ENCODE measurements at regions not wholly inside any gene's neighbourhood (a gene's known extent, or its start where the extent isn't known, plus 50 kb on each side); places are given as distances from the start of the nearest gene placed in this dataset.

GRCh38 chr13:68152414-68152813, 922.3 kb upstream of the PCDH9 start:
- no peak overlapping the region for H2AFZ ChIP-seq
- no peak overlapping the region for H3K27ac ChIP-seq
- no peaks in the 10 kb centered on the region for H3K27me3 ChIP-seq (replicated peaks; ENCODE audit: insufficient read depth)
- no peak overlapping the region for H3K4me3 ChIP-seq
- H3K9me3 ChIP-seq (ENCODE audit: low read depth) = no peaks in the 10 kb centered on the region
- DNase-seq = no peak
- in situ Hi-C loops (cut with MboI) = no loop called here
- H3F3A ChIP-seq (ENCODE audit: insufficient read depth) = no peaks in the 10 kb centered on the region
- H3K4me1 ChIP-seq (ENCODE audit: insufficient read depth) = no peaks in the 10 kb centered on the region
- no peak overlapping the region for H3K9ac ChIP-seq
- no peaks in the 10 kb centered on the region for H3K79me2 ChIP-seq (ENCODE audit: insufficient read depth)
- 0 out of 2 replicates have a peak, but pooled peaks cover 4% of the 10 kb centered on the region for H4K20me1 ChIP-seq (ENCODE audit: insufficient read depth)
- H3K36me3 ChIP-seq (ENCODE audit: low read depth) = no peaks in the 10 kb centered on the region
- H3K4me2 ChIP-seq (ENCODE audit: unreplicated experiment) = no peak overlapping the region
- TF ChIP-seq EZH2phosphoT487 (IDR thresholded peaks at IDR 0.05; ENCODE audit: insufficient read depth, low read depth) (no peak), EZH2 (IDR thresholded peaks at IDR 0.05; ENCODE audit: insufficient read depth, poor library complexity, severe bottlenecking) (no peak)
- WGBS, 2 experiments (ENCODE audit: low coverage in 1 of 2, low lambda C conversion rate in 2 of 2, missing lambda C conversion rate in 2 of 2) = 55 to 56% methylated on average over 4 of the region's 4 CpGs
- no peaks in the 10 kb centered on the region for H3K9me2 ChIP-seq (ENCODE audit: insufficient read depth)

- Histone ChIP-seq H3K4me2 (ENCODE audit: unreplicated experiment) (no peak overlapping the region), H3K27me3 (replicated peaks; ENCODE audit: insufficient read depth) (no peaks in the 10 kb centered on the region), H4K20me1 (ENCODE audit: insufficient read depth) (0 out of 2 replicates have a peak, but pooled peaks cover 4% of the 10 kb centered on the region), H2AFZ (no peak overlapping the region), H3K4me1 (ENCODE audit: insufficient read depth) (no peaks in the 10 kb centered on the region), H3K27ac (no peak overlapping the region), H3K4me3 (no peak overlapping the region), H3K79me2 (ENCODE audit: insufficient read depth) (no peaks in the 10 kb centered on the region), H3K9me3 (ENCODE audit: low read depth) (no peaks in the 10 kb centered on the region), H3K9me2 (ENCODE audit: insufficient read depth) (no peaks in the 10 kb centered on the region), H3K36me3 (ENCODE audit: low read depth) (no peaks in the 10 kb centered on the region), H3F3A (ENCODE audit: insufficient read depth) (no peaks in the 10 kb centered on the region), H3K9ac (no peak overlapping the region)
- DNase-seq = no peak
- TF ChIP-seq EZH2 (IDR thresholded peaks at IDR 0.05; ENCODE audit: insufficient read depth, poor library complexity, severe bottlenecking) = no peak
- no peak for TF ChIP-seq EZH2phosphoT487 (IDR thresholded peaks at IDR 0.05; ENCODE audit: insufficient read depth, low read depth)
- WGBS, 2 experiments (ENCODE audit: low coverage in 1 of 2, low lambda C conversion rate in 2 of 2, missing lambda C conversion rate in 2 of 2) = 27 to 28% methylated on average over 2 of the region's 2 CpGs
- in situ Hi-C loops (cut with MboI) = no loop called here
Observed at GRCh38 chr13:68145852-68146251, 915.7 kb upstream of the PCDH9 start.

- no peaks in the 10 kb centered on the region for H3K79me2 ChIP-seq (ENCODE audit: insufficient read depth)
- H3K4me2 ChIP-seq (ENCODE audit: unreplicated experiment) = no peak overlapping the region
- in situ Hi-C loops (cut with MboI) = no loop called here
- H3K4me1 ChIP-seq (ENCODE audit: insufficient read depth) = no peaks in the 10 kb centered on the region
- no peaks in the 10 kb centered on the region for H4K20me1 ChIP-seq (ENCODE audit: insufficient read depth)
- no peaks in the 10 kb centered on the region for H3K27me3 ChIP-seq (replicated peaks; ENCODE audit: insufficient read depth)
- TF ChIP-seq EZH2phosphoT487 (IDR thresholded peaks at IDR 0.05; ENCODE audit: insufficient read depth, low read depth) (no peak), EZH2 (IDR thresholded peaks at IDR 0.05; ENCODE audit: insufficient read depth, poor library complexity, severe bottlenecking) (no peak)
- no peak for DNase-seq
- no peak overlapping the region for H2AFZ ChIP-seq
- H3K9ac ChIP-seq = no peak overlapping the region
- H3K27ac ChIP-seq = no peak overlapping the region
- no peaks in the 10 kb centered on the region for H3K9me2 ChIP-seq (ENCODE audit: insufficient read depth)
- H3K36me3 ChIP-seq (ENCODE audit: low read depth) = no peaks in the 10 kb centered on the region
- H3K9me3 ChIP-seq (ENCODE audit: low read depth) = peaks cover 7% of the 10 kb centered on the region
- WGBS, 2 experiments (ENCODE audit: low coverage in 1 of 2, low lambda C conversion rate in 2 of 2, missing lambda C conversion rate in 2 of 2) = 27 to 30% methylated on average over 7 of the region's 7 CpGs
- no peak overlapping the region for H3K4me3 ChIP-seq
- no peaks in the 10 kb centered on the region for H3F3A ChIP-seq (ENCODE audit: insufficient read depth)
Observed at GRCh38 chr13:68128297-68128915, 898.3 kb upstream of the PCDH9 start.

GRCh38 chr13:68125087-68125480, 894.9 kb upstream of the PCDH9 start:
- Histone ChIP-seq H3K27me3 (replicated peaks; ENCODE audit: insufficient read depth) (no peaks in the 10 kb centered on the region), H3K4me3 (no peak overlapping the region), H3K36me3 (ENCODE audit: low read depth) (no peaks in the 10 kb centered on the region), H4K20me1 (ENCODE audit: insufficient read depth) (no peaks in the 10 kb centered on the region), H2AFZ (no peak overlapping the region), H3K9ac (no peak overlapping the region), H3K4me1 (ENCODE audit: insufficient read depth) (no peaks in the 10 kb centered on the region), H3K9me3 (ENCODE audit: low read depth) (peaks cover 7% of the 10 kb centered on the region), H3K79me2 (ENCODE audit: insufficient read depth) (no peaks in the 10 kb centered on the region), H3K9me2 (ENCODE audit: insufficient read depth) (no peaks in the 10 kb centered on the region), H3F3A (ENCODE audit: insufficient read depth) (no peaks in the 10 kb centered on the region), H3K27ac (no peak overlapping the region), H3K4me2 (ENCODE audit: unreplicated experiment) (no peak overlapping the region)
- TF ChIP-seq EZH2 (IDR thresholded peaks at IDR 0.05; ENCODE audit: insufficient read depth, poor library complexity, severe bottlenecking) = no peak
- no peak for TF ChIP-seq EZH2phosphoT487 (IDR thresholded peaks at IDR 0.05; ENCODE audit: insufficient read depth, low read depth)
- 5 to 16% methylated on average over 2 of the region's 2 CpGs for WGBS, 2 experiments (ENCODE audit: low coverage in 1 of 2, low lambda C conversion rate in 2 of 2, missing lambda C conversion rate in 2 of 2)
- in situ Hi-C loops (cut with MboI) = no loop called here
- DNase-seq = no peak

Measured in GM23248 (cell line).